ENCODE measurements at regions not wholly inside any gene's neighbourhood (a gene's known extent, or its start where the extent isn't known, plus 50 kb on each side); places are given as distances from the start of the nearest gene placed in this dataset.
"Not testable (repeated sequence)": the region's sequence is repeated elsewhere in the genome, so short reads cannot be mapped to it uniquely, and the experiment has no call there.

DNA sequence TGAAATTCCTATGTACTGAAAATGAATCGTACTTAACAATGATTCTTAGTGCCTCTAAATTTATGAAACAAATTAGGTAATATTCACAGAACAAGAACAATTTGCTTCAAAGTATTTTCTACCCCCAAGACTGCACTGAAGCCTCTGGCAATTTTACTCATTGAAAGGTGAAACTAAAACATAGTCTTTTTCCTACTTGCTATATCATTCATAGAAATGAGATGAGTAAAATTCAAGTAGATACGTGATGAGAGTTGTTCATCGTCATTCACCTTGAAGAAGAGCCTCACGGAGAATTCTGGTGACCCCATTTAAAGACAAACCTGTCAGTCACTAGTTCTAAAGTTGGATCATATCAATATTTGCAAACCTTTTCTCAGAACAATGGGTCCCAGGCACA lies 226.5 kb downstream of the ANKRD36B start:
- TF ChIP-seq, protein P1, sequence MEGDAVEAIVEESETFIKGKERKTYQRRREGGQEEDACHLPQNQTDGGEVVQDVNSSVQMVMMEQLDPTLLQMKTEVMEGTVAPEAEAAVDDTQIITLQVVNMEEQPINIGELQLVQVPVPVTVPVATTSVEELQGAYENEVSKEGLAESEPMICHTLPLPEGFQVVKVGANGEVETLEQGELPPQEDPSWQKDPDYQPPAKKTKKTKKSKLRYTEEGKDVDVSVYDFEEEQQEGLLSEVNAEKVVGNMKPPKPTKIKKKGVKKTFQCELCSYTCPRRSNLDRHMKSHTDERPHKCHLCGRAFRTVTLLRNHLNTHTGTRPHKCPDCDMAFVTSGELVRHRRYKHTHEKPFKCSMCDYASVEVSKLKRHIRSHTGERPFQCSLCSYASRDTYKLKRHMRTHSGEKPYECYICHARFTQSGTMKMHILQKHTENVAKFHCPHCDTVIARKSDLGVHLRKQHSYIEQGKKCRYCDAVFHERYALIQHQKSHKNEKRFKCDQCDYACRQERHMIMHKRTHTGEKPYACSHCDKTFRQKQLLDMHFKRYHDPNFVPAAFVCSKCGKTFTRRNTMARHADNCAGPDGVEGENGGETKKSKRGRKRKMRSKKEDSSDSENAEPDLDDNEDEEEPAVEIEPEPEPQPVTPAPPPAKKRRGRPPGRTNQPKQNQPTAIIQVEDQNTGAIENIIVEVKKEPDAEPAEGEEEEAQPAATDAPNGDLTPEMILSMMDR (IDR thresholded peaks at IDR 0.05 in 8 of 11, conservative IDR thresholded peaks at IDR 0.05 in 3 of 11), result not testable (repeated sequence)
- TF ChIP-seq POLR2A (IDR thresholded peaks at IDR 0.05), result not testable (repeated sequence)

All from spleen (tissue), 7 donors.